ENCODE measurements at regions not wholly inside any gene's neighbourhood (a gene's known extent, or its start where the extent isn't known, plus 50 kb on each side); places are given as distances from the start of the nearest gene placed in this dataset.

DNA sequence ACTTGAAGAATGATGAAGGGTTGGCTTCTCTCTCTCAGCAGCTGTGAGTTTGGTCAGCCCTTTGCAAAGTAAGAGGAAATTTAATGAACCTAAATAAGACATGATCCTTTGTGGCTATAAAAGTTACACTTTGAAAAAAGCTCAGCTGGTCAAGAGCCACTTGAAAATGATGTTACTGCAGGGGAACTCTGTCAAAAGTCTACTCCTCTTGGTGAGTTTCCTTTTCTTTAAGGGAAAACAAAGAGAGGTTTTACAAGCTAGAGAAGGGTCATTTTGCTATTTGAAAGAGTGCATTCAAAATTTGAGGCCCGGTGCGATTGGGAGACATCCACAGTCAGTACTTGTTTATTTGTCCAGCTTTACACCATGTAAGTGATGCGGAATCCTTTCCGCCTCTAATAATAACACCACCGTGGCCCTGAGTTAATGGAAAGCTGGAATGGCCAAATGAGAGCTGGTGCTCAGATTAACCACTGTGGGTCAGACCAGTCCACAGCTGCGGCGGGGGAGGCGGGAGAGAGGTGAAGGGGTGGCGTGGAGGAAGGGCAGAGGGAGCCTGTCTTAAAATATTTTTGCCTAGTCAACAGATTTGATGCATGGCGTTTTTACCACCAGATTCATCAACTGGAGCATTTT, 404.0 kb downstream of the TLE4 start:
- TF ChIP-seq, protein P1, sequence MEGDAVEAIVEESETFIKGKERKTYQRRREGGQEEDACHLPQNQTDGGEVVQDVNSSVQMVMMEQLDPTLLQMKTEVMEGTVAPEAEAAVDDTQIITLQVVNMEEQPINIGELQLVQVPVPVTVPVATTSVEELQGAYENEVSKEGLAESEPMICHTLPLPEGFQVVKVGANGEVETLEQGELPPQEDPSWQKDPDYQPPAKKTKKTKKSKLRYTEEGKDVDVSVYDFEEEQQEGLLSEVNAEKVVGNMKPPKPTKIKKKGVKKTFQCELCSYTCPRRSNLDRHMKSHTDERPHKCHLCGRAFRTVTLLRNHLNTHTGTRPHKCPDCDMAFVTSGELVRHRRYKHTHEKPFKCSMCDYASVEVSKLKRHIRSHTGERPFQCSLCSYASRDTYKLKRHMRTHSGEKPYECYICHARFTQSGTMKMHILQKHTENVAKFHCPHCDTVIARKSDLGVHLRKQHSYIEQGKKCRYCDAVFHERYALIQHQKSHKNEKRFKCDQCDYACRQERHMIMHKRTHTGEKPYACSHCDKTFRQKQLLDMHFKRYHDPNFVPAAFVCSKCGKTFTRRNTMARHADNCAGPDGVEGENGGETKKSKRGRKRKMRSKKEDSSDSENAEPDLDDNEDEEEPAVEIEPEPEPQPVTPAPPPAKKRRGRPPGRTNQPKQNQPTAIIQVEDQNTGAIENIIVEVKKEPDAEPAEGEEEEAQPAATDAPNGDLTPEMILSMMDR (conservative IDR thresholded peaks at IDR 0.05; ENCODE audit: low read length) = no peak
- no peak for TF ChIP-seq EZH2phosphoT487 (IDR thresholded peaks at IDR 0.05; ENCODE audit: borderline replicate concordance)

All from Loucy (cell line).